NCI-H526 treated with DMSO at 0.1 percent for 48 hours (cell line): ENCODE measurements at regions not wholly inside any gene's neighbourhood (a gene's known extent, or its start where the extent isn't known, plus 50 kb on each side); places are given as distances from the start of the nearest gene placed in this dataset.

Experiments
- DNase-seq: peaks from one replicate; lab custom pipeline; 2025; lab: John Stamatoyannopoulos, UW

GRCh38 chr12:98437166-98437565 lies 78.2 kb upstream of the TMPO start:
- DNase-seq = no peak

GRCh38 chr12:98437806-98438595 lies 77.4 kb upstream of the TMPO start:
- DNase-seq = no peak

- DNase-seq = no peak
These were observed 76.6 kb upstream of the TMPO start for GRCh38 chr12:98438656-98439230.

- no peak for DNase-seq
These were observed 75.9 kb upstream of the TMPO start for GRCh38 chr12:98439471-98439951.

GRCh38 chr12:98439981-98440581 lies 75.3 kb upstream of the TMPO start:
- DNase-seq = no peak

- no peak for DNase-seq
These were observed 69.3 kb upstream of the TMPO start for GRCh38 chr12:98446060-98446459.

DNA sequence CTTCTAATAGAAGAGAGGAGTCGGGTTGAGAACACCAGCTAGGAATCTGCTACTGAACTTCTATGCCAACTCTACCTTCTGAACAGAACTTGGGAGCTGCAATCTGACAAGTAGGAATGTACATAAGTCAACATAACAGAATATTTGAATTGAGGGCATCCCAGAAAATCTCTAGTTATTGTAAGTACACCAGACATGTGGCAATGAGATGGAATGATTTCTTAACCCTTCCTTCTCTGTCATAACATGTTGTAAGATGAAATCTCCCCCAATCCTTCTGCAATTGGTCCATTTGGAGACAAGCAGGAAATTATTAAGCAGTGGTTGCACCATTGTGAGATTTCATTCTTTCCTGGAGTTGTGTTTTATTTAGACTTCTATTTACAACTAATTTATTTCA lies 68.7 kb upstream of the TMPO start:
- DNase-seq = no peak

DNA sequence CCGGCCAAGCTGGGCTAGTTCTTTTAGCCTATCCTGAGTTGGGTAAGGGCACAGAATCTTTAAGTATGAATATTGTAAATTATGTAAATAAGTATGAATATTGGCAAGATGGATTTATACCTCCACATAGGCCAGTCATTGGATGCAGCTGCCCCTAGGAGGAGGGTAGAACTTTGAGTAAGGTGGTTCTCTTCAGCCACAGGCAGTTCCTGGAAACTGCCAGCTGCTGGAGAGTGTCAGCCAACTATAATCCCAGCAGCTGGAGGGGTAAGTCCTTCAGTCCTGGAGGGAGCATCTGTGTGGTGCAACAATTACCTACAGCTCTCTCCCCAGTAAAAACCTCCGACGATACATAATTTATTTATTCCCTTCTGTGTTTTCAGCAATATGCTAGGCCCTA lies 65.8 kb upstream of the TMPO start:
- DNase-seq = no peak

- DNase-seq = no peak
These were observed 62.3 kb upstream of the TMPO start for GRCh38 chr12:98453070-98453469.

DNA sequence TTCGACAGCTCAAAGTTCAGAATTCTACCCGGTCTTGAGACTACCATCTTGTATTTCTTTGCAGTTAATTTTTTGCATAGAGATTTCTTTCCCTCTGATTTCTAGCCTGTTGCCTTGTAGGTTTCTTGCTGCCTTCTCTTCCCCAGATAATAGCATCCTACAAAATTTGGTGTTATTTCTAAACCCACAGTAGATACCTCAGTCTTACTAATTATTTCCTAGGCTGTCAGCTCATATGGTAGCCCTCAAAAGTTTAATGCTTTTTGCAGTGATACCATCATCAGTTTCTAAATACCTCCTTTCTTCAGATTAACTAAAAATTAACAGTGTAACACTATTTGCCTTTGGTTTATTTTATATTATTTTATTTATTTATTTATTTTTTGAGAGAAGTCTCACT lies 61.9 kb upstream of the TMPO start:
- DNase-seq = no peak

GRCh38 chr12:98456041-98456440 lies 59.3 kb upstream of the TMPO start:
- DNase-seq = no peak

GRCh38 chr12:98456576-98457573 lies 58.5 kb upstream of the TMPO start:
- DNase-seq = peak; percentile 3

DNA sequence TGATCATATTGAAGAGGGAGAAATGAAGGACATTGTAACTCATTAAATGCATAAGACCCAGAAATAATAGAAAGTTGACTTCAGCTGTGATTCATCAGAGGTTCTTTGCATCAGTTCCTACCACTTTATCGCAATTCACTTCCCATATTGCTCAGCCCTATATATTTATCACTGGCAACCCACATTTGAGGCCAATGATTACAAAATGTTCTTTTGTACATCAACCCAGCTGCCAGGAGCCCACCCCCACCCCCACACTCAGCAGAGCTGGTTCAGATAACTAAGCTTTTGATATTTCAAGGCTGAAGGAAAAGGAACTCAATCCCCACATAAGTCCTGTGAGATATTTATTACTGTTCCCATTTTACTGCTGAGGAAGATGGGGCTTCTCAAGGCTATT lies 51.2 kb upstream of the TMPO start:
- no peak for DNase-seq

DNA sequence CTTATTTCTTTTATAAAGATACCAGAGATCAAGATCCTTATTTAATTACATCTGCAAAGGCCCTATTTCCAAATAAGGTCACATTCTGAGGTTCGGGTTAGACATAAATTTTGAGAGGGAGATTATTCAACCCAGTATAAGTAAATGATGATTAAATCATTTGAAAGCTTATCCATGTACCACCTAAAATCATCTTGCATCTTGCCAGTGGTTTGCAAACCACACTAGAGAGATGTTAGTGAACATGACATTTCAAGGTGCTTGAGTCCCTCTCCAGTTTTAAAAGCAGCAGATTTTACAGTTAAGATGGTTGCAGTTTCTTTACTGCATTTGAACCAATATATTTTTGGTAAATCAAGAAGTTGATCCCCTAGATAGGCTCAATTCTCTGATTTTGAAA lies 49.9 kb upstream of the TMPO start:
- no peak for DNase-seq
